ENCODE measurements at regions not wholly inside any gene's neighbourhood (a gene's known extent, or its start where the extent isn't known, plus 50 kb on each side); places are given as distances from the start of the nearest gene placed in this dataset.

DNA sequence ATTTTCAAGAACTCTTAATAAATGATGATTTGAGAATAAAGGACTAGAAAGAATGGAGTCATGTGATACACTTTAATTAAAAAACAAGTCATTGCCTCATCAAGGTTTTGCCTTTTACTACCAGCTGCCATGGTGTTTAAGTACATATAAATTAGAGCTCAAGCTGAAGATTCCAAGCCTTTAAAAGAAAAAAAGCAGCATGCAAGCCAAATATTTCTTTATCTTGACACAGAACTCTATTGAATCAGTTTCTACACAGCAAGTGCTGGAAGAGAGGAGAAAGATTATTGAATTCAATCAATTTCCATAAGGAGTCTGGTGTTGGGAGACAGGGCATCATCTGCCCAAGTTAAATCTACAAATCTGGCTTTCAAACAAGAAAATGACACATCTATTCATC is 347.9 kb downstream of the WDR11 start:
- H3K9ac ChIP-seq (ENCODE audit: low read depth in 1 of 3, low read length in 3 of 3), result no peak overlapping the region
- H3K4me3 ChIP-seq (ENCODE audit: low read length in 3 of 3), result no peak overlapping the region
- H3K9me3 ChIP-seq (ENCODE audit: control insufficient read depth in 3 of 3, low read length in 3 of 3), result no peaks in the 10 kb centered on the region
- H3K36me3 ChIP-seq (ENCODE audit: control insufficient read depth in 3 of 3, insufficient read depth in 3 of 3, low read length in 3 of 3), result no peaks in the 10 kb centered on the region
- H3K27me3 ChIP-seq (ENCODE audit: control insufficient read depth in 3 of 3, insufficient read depth in 3 of 3, low read length in 3 of 3), result peaks cover 0 to 4% (median 0%) of the 10 kb centered on the region in 3 donors
- no peaks in the 10 kb centered on the region for H3K4me1 ChIP-seq (ENCODE audit: control insufficient read depth in 3 of 3, insufficient read depth in 3 of 3, low read length in 3 of 3)
- no peak overlapping the region for H3K27ac ChIP-seq (ENCODE audit: low read depth, low read length)

DNA sequence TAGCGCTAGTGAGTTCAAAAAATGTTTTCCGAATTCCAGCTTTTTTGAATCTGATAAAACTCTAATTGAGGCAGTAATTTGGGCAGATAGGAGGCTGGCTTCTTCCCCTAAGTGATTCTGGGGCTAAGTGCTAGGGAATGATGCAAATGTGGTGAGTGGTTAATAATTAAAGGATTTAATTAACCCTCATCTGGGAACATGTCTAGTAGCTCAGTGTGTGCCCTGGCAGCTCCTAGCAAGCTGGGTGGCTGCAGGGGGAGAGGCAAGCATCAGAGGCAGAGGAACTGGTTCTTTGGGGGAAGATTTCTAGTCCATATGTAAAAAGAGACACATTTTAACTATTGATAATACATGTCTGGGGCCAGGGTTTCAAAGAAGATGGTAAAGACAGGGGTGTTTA is 354.5 kb downstream of the WDR11 start:
- Histone ChIP-seq H3K4me3 (ENCODE audit: low read length in 3 of 3) (no peak overlapping the region), H3K36me3 (ENCODE audit: control insufficient read depth in 3 of 3, insufficient read depth in 3 of 3, low read length in 3 of 3) (no peaks in the 10 kb centered on the region), H3K27ac (ENCODE audit: low read depth, low read length) (no peak overlapping the region), H3K9ac (ENCODE audit: low read depth in 1 of 3, low read length in 3 of 3) (no peak overlapping the region), H3K9me3 (ENCODE audit: control insufficient read depth in 3 of 3, low read length in 3 of 3) (no peaks in the 10 kb centered on the region), H3K4me1 (ENCODE audit: control insufficient read depth in 3 of 3, insufficient read depth in 3 of 3, low read length in 3 of 3) (no peaks in the 10 kb centered on the region), H3K27me3 (ENCODE audit: control insufficient read depth in 3 of 3, insufficient read depth in 3 of 3, low read length in 3 of 3) (no peaks in the 10 kb centered on the region)

DNA sequence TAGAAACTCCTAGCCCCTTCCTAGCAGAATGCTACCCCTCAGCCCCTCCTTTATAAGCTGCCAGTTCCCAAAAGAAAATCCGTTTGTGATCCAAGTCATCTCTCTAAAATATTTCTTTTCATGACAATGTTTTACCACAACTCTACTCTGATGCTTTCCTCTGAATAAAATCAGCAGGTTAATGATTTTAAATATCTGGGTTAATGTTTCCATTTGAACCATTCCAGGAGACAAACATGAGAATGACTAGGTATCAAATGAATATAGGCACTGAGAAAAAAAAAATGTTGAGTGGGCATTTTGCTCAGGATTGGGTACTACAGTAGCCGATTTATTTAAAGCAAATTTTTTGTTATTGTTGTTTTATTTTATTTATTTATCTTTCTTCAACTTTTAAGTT is 360.3 kb downstream of the WDR11 start:
- Histone ChIP-seq H3K27me3 (ENCODE audit: control insufficient read depth in 3 of 3, insufficient read depth in 3 of 3, low read length in 3 of 3) (peaks cover 0 to 1% (median 0%) of the 10 kb centered on the region in 3 donors), H3K4me3 (ENCODE audit: low read length in 3 of 3) (no peak overlapping the region), H3K36me3 (ENCODE audit: control insufficient read depth in 3 of 3, insufficient read depth in 3 of 3, low read length in 3 of 3) (no peaks in the 10 kb centered on the region), H3K27ac (ENCODE audit: low read depth, low read length) (no peak overlapping the region), H3K9me3 (ENCODE audit: control insufficient read depth in 3 of 3, low read length in 3 of 3) (no peaks in the 10 kb centered on the region), H3K4me1 (ENCODE audit: control insufficient read depth in 3 of 3, insufficient read depth in 3 of 3, low read length in 3 of 3) (no peaks in the 10 kb centered on the region), H3K9ac (ENCODE audit: low read depth in 1 of 3, low read length in 3 of 3) (no peak overlapping the region)

DNA sequence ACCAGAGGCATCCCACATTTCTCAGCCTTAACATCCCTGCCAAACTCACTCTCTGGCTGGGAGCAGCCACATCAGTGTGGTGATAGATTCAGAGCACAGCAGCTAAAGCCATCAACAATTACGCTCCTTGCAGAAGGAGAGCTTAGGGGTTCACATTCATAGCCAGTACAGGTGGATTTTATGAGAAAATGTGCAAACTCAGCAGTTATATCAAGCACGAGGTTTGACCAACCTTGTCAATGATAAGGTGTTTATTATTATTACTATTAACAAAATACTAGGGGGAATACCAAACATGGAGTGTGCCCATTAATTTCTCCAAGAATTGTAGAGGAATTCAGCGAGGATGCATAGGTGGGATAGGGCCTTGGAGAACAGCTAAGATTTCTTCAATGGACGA is 362.3 kb downstream of the WDR11 start:
- Histone ChIP-seq H3K9ac (ENCODE audit: low read depth in 1 of 3, low read length in 3 of 3) (no peak overlapping the region), H3K27ac (ENCODE audit: low read depth, low read length) (no peak overlapping the region), H3K4me1 (ENCODE audit: control insufficient read depth in 3 of 3, insufficient read depth in 3 of 3, low read length in 3 of 3) (no peaks in the 10 kb centered on the region), H3K27me3 (ENCODE audit: control insufficient read depth in 3 of 3, insufficient read depth in 3 of 3, low read length in 3 of 3) (peaks cover 0 to 4% (median 0%) of the 10 kb centered on the region in 3 donors), H3K36me3 (ENCODE audit: control insufficient read depth in 3 of 3, insufficient read depth in 3 of 3, low read length in 3 of 3) (no peaks in the 10 kb centered on the region), H3K9me3 (ENCODE audit: control insufficient read depth in 3 of 3, low read length in 3 of 3) (no peaks in the 10 kb centered on the region), H3K4me3 (ENCODE audit: low read length in 3 of 3) (no peak overlapping the region)

DNA sequence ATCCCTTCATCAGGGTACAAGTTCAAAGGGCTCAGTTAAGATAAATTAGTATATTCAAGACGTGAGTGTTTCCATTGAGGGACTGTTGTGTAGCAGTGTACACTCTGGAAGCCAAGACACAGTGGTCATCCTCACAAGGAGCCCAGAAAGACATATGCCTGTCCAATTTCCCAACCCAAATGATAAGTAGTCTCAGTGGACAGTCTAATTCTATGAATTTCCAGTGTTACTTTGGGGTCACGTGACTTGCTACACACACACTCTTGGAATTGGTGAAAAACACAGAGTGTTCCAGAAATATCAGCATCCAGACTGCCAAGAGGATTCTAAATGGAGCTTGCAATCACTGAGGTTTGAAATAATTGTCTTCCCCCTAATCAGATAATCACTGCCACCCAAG is 365.1 kb downstream of the WDR11 start:
- Histone ChIP-seq H3K36me3 (ENCODE audit: control insufficient read depth in 3 of 3, insufficient read depth in 3 of 3, low read length in 3 of 3) (no peaks in the 10 kb centered on the region), H3K27me3 (ENCODE audit: control insufficient read depth in 3 of 3, insufficient read depth in 3 of 3, low read length in 3 of 3) (peaks cover 0 to 4% (median 0%) of the 10 kb centered on the region in 3 donors), H3K9me3 (ENCODE audit: control insufficient read depth in 3 of 3, low read length in 3 of 3) (no peaks in the 10 kb centered on the region), H3K4me1 (ENCODE audit: control insufficient read depth in 3 of 3, insufficient read depth in 3 of 3, low read length in 3 of 3) (no peaks in the 10 kb centered on the region), H3K27ac (ENCODE audit: low read depth, low read length) (no peak overlapping the region), H3K9ac (ENCODE audit: low read depth in 1 of 3, low read length in 3 of 3) (no peak overlapping the region), H3K4me3 (ENCODE audit: low read length in 3 of 3) (no peak overlapping the region)

DNA sequence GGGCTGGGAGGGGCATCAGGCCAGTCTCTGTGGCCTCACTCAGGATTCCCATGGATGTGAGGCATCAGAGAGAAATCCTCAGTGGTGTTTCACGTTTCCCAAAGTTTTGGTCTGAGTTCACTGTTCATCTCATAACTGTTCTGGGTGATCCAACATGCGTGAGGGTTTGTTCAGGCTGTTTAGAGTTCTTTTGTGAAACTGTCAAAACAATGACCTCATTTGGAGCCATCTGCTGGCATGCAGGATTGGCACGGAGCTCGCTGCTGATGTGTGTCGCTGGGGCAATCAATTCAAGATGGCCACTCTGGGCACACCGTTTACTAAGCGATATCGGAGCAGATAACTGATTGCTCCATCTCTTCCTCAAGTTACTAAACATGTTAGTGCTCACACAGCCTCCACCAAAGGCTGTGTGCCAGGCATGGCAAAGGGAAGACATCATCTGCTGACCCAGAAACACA is 365.6 kb downstream of the WDR11 start:
- Histone ChIP-seq H3K4me1 (ENCODE audit: control insufficient read depth in 3 of 3, insufficient read depth in 3 of 3, low read length in 3 of 3) (no peaks in the 10 kb centered on the region), H3K36me3 (ENCODE audit: control insufficient read depth in 3 of 3, insufficient read depth in 3 of 3, low read length in 3 of 3) (no peaks in the 10 kb centered on the region), H3K27ac (ENCODE audit: low read depth, low read length) (no peak overlapping the region), H3K27me3 (ENCODE audit: control insufficient read depth in 3 of 3, insufficient read depth in 3 of 3, low read length in 3 of 3) (peaks cover 0 to 4% (median 0%) of the 10 kb centered on the region in 3 donors), H3K9ac (ENCODE audit: low read depth in 1 of 3, low read length in 3 of 3) (no peak overlapping the region), H3K4me3 (ENCODE audit: low read length in 3 of 3) (no peak overlapping the region), H3K9me3 (ENCODE audit: control insufficient read depth in 3 of 3, low read length in 3 of 3) (no peaks in the 10 kb centered on the region)

DNA sequence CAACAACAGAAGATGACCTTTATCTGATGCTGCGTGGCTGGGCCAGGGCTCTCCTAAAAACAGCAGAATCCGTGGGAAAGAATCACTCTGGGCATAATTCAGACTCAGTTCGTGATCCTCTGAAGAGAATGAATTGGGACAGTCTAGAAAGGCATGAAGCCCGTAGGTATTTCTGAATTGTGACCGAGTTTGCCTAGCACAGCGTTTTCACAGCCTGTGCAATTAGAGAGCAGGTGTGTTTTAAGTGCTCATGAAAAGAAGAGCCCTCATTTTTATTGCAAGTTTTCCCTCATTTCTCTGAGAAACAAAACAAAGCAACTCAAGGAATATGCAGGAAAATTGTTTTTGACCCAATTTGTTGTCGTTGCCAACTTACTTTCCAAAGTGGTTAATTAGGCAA is 366.2 kb downstream of the WDR11 start:
- no peak overlapping the region for H3K9ac ChIP-seq (ENCODE audit: low read depth in 1 of 3, low read length in 3 of 3)
- H3K27ac ChIP-seq (ENCODE audit: low read depth, low read length), result no peak overlapping the region
- H3K4me1 ChIP-seq (ENCODE audit: control insufficient read depth in 3 of 3, insufficient read depth in 3 of 3, low read length in 3 of 3), result no peaks in the 10 kb centered on the region
- no peak overlapping the region for H3K4me3 ChIP-seq (ENCODE audit: low read length in 3 of 3)
- peaks cover 0 to 4% (median 0%) of the 10 kb centered on the region in 3 donors for H3K27me3 ChIP-seq (ENCODE audit: control insufficient read depth in 3 of 3, insufficient read depth in 3 of 3, low read length in 3 of 3)
- H3K9me3 ChIP-seq (ENCODE audit: control insufficient read depth in 3 of 3, low read length in 3 of 3), result no peaks in the 10 kb centered on the region
- H3K36me3 ChIP-seq (ENCODE audit: control insufficient read depth in 3 of 3, insufficient read depth in 3 of 3, low read length in 3 of 3), result no peaks in the 10 kb centered on the region

DNA sequence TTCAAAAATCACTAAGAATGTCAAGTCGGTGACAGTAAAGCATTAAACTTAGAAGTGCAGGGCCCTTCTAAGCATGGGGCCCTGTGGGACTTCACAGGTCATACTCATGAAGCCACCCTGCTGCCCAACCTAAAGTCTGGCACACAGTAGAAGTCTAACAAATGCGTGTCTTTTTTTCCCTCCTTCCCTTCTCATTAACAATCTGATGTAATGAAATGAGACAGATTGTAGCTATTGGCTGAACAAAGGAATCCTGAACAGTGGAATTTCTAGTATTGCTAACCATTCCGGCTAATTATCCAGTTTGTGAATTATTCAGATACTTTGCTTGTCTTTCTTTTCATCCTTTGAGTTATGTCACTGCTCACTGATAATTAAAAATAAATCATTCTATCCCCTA is 369.9 kb downstream of the WDR11 start:
- H3K27me3 ChIP-seq (ENCODE audit: control insufficient read depth in 3 of 3, insufficient read depth in 3 of 3, low read length in 3 of 3), result peaks cover 0 to 4% (median 0%) of the 10 kb centered on the region in 3 donors
- no peaks in the 10 kb centered on the region for H3K9me3 ChIP-seq (ENCODE audit: control insufficient read depth in 3 of 3, low read length in 3 of 3)
- no peak overlapping the region for H3K27ac ChIP-seq (ENCODE audit: low read depth, low read length)
- H3K4me3 ChIP-seq (ENCODE audit: low read length in 3 of 3), result no peak overlapping the region
- H3K36me3 ChIP-seq (ENCODE audit: control insufficient read depth in 3 of 3, insufficient read depth in 3 of 3, low read length in 3 of 3), result no peaks in the 10 kb centered on the region
- H3K9ac ChIP-seq (ENCODE audit: low read depth in 1 of 3, low read length in 3 of 3), result no peak overlapping the region
- no peaks in the 10 kb centered on the region for H3K4me1 ChIP-seq (ENCODE audit: control insufficient read depth in 3 of 3, insufficient read depth in 3 of 3, low read length in 3 of 3)

DNA sequence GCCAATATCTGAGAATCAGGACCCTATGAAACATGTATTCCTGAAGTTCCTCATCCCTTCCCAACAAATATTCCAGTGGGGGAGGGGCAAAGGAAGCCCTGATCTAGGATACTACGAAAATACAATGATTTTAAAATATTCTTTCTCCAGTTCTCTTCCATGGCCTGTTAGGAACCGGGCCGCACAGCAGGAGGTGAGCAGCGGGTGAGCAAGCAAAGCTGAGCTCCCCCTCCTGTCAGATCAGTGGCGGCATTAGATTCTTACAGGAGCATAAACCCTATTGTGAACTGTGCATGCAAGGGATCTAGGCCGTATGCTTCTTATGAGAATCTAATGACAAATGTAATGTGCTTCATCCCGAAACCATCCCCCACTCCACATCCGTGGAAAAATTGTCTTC is 370.8 kb downstream of the WDR11 start:
- Histone ChIP-seq H3K27ac (ENCODE audit: low read depth, low read length) (no peak overlapping the region), H3K9me3 (ENCODE audit: control insufficient read depth in 3 of 3, low read length in 3 of 3) (no peaks in the 10 kb centered on the region), H3K9ac (ENCODE audit: low read depth in 1 of 3, low read length in 3 of 3) (no peak overlapping the region), H3K4me3 (ENCODE audit: low read length in 3 of 3) (no peak overlapping the region), H3K36me3 (ENCODE audit: control insufficient read depth in 3 of 3, insufficient read depth in 3 of 3, low read length in 3 of 3) (no peaks in the 10 kb centered on the region), H3K27me3 (ENCODE audit: control insufficient read depth in 3 of 3, insufficient read depth in 3 of 3, low read length in 3 of 3) (no peaks in the 10 kb centered on the region), H3K4me1 (ENCODE audit: control insufficient read depth in 3 of 3, insufficient read depth in 3 of 3, low read length in 3 of 3) (no peaks in the 10 kb centered on the region)

DNA sequence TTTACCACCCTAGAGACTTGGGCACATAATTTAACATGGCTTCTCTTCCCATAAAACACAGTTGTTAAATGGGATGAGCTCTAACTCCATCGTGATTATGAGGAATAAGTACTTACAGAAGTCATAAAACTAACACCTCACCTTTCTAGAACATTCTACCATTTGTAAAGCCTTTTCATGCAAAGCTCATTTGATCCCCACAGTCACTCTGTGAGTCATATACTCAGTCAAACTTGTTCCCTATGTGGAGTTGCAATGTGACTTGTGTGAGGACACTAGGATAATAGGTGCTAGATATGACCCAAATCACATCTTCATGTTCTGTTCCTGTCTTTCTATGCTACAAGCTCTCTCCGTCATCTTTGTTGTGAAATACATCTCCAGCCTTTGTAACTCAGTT is 371.7 kb downstream of the WDR11 start:
- Histone ChIP-seq H3K27me3 (ENCODE audit: control insufficient read depth in 3 of 3, insufficient read depth in 3 of 3, low read length in 3 of 3) (no peaks in the 10 kb centered on the region), H3K9me3 (ENCODE audit: control insufficient read depth in 3 of 3, low read length in 3 of 3) (no peaks in the 10 kb centered on the region), H3K4me1 (ENCODE audit: control insufficient read depth in 3 of 3, insufficient read depth in 3 of 3, low read length in 3 of 3) (no peaks in the 10 kb centered on the region), H3K27ac (ENCODE audit: low read depth, low read length) (no peak overlapping the region), H3K9ac (ENCODE audit: low read depth in 1 of 3, low read length in 3 of 3) (no peak overlapping the region), H3K36me3 (ENCODE audit: control insufficient read depth in 3 of 3, insufficient read depth in 3 of 3, low read length in 3 of 3) (no peaks in the 10 kb centered on the region), H3K4me3 (ENCODE audit: low read length in 3 of 3) (no peak overlapping the region)

DNA sequence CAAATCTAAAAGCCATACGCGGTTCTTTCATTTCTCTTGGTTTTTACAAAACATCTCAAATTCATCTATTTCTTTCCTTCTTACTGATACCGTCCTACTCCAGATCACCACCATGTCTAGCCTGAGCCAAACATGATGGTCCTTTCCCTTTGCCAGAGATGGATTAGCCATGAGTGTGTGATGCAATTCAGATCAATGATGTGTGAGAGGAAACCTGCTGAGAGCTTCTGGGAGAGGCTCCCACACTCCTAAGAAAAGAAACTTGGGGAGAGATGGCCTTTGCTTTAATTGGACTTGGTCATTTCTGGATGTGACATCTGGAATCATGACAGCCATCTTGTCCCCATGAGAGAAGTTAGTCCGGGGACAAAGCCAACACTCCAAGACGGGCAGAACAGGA is 367.2 kb downstream of the FGFR2 start:
- H3K27ac ChIP-seq (ENCODE audit: low read depth, low read length), result no peak overlapping the region
- H3K4me3 ChIP-seq (ENCODE audit: low read length in 3 of 3), result no peak overlapping the region

More for the DNA sequence above, 367.2 kb downstream of the FGFR2 start:
- Histone ChIP-seq H3K9ac (ENCODE audit: low read depth in 1 of 3, low read length in 3 of 3) (no peak overlapping the region), H3K9me3 (ENCODE audit: control insufficient read depth in 3 of 3, low read length in 3 of 3) (peaks cover 0 to 3% (median 0%) of the 10 kb centered on the region in 3 donors), H3K4me1 (ENCODE audit: control insufficient read depth in 3 of 3, insufficient read depth in 3 of 3, low read length in 3 of 3) (no peaks in the 10 kb centered on the region), H3K36me3 (ENCODE audit: control insufficient read depth in 3 of 3, insufficient read depth in 3 of 3, low read length in 3 of 3) (no peaks in the 10 kb centered on the region), H3K27me3 (ENCODE audit: control insufficient read depth in 3 of 3, insufficient read depth in 3 of 3, low read length in 3 of 3) (no peaks in the 10 kb centered on the region)

All from skeletal muscle tissue (tissue), 3 donors.